Gastroesophageal sphincter (tissue), 3 donors: ENCODE measurements at regions not wholly inside any gene's neighbourhood (a gene's known extent, or its start where the extent isn't known, plus 50 kb on each side); places are given as distances from the start of the nearest gene placed in this dataset.

ENCODE experiments used
- POLR2A ChIP-seq, 2 donors: fragments of 450-650 bp; IDR thresholded peaks; one replicate each; pipeline ENCODE4 v1.6.1; 2017; ENCODE audit warnings: antibody characterized with exemption in 2 of 2, mild to moderate bottlenecking in 2 of 2, moderate library complexity in 1 of 2
- TF ChIP-seq, protein P1 (sequence below), 4 experiments: fragments of 200-600 bp in 2 of 4; fragments of 450-650 bp in 2 of 4; sonication (generic) in 1 of 4; IDR thresholded peaks; one replicate each; pipeline ENCODE4 v1.5.1; 2017 to 2019; ENCODE audit warnings: antibody characterized with exemption in 4 of 4, mild to moderate bottlenecking in 2 of 4, moderate library complexity in 2 of 4

DNA sequence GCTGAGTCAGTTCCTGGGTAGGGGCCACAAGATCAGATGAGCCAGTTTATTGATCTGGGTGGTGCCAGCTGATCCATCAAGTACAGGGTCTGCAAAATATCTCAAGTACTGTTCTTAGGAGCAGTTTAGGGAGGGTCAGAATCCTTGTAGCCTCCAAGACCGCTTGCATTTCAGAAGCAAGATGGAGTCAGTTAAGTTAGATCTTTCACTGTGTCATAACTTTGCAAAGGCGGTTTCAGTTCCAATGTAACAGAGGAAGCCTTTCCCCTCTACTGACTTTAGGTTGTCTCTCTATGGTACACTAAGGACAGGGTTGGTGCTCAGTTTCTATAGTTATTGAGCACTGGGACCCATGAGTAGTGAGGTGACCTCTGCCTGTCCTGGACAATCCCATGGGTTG lies 127.3 kb upstream of the WDR1 start:
- no peak for TF ChIP-seq POLR2A (IDR thresholded peaks at IDR 0.05)
- TF ChIP-seq, protein P1, sequence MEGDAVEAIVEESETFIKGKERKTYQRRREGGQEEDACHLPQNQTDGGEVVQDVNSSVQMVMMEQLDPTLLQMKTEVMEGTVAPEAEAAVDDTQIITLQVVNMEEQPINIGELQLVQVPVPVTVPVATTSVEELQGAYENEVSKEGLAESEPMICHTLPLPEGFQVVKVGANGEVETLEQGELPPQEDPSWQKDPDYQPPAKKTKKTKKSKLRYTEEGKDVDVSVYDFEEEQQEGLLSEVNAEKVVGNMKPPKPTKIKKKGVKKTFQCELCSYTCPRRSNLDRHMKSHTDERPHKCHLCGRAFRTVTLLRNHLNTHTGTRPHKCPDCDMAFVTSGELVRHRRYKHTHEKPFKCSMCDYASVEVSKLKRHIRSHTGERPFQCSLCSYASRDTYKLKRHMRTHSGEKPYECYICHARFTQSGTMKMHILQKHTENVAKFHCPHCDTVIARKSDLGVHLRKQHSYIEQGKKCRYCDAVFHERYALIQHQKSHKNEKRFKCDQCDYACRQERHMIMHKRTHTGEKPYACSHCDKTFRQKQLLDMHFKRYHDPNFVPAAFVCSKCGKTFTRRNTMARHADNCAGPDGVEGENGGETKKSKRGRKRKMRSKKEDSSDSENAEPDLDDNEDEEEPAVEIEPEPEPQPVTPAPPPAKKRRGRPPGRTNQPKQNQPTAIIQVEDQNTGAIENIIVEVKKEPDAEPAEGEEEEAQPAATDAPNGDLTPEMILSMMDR (IDR thresholded peaks at IDR 0.05), result no peak
